EL (cell line): ENCODE measurements at regions not wholly inside any gene's neighbourhood (a gene's known extent, or its start where the extent isn't known, plus 50 kb on each side); places are given as distances from the start of the nearest gene placed in this dataset.
A peak's percentile ranks its signal among the peaks of the same experiment; 100 is the strongest.
"Not testable (repeated sequence)": the region's sequence is repeated elsewhere in the genome, so short reads cannot be mapped to it uniquely, and the experiment has no call there.

Experiments
- DNase-seq: peaks from one replicate; pipeline ENCODE4 v3.0.0-alpha.2; 2016

DNA sequence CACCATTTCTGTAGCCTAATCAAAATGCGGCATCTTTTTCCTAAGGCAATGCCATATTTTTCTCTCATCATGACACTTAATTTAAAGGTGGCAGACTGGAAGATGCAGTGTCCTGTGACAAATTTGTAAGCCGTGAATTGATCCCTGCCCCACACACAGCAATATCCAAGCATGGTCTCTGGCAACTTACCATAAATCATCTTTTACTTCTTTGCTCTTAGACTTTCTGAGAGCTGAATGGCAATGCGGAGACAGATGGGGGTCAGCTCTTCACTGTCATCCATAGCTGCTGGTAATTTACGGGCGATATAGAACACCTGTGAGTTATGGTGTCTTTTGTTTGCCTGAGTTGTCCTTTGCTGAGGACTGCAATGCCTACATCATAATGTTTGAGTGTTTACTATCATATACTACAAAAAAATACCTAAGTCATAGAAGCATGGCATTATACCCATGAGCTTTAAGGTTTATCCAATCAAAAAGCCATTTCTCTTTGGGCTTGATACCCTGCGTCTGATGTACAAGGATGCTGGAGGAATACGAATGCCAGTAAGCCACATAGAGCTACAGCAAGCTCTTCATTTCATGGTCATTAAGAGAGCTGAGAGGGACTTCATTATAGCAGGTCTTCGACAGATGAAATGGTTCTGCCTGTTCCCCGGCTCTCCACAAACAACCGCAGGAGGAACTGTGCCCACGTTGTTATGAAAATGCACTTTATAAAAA, 148.1 kb downstream of the TRIML1 start:
- no peak for DNase-seq

GRCh38 chr4:188289531-188290125, 150.4 kb downstream of the TRIML1 start:
- no peak for DNase-seq

- peak; percentile 18 for DNase-seq
Measured at GRCh38 chr4:188295899-188296298, 156.7 kb downstream of the TRIML1 start.

GRCh38 chr4:188296331-188296730, 157.1 kb downstream of the TRIML1 start:
- no peak for DNase-seq

DNA sequence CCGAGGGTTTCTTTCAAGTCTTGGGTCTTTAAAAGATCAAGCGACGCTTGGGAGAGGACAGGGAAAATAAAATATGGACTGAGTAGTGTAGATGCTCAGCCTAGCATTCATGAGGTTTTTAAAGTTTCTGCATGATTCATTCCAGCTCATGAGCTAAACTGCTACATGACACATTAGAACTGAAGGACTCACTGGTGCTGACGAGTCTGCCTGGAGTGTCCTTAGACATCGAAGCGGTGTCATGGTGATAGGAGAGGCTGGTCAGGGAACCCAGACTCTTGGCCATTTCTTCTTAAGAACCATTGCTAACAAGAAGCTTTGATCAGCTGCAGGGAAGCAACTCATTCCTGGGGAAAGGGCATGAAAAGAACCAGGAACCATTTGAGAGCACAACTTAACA, 158.6 kb downstream of the TRIML1 start:
- peak; percentile 16 for DNase-seq

DNA sequence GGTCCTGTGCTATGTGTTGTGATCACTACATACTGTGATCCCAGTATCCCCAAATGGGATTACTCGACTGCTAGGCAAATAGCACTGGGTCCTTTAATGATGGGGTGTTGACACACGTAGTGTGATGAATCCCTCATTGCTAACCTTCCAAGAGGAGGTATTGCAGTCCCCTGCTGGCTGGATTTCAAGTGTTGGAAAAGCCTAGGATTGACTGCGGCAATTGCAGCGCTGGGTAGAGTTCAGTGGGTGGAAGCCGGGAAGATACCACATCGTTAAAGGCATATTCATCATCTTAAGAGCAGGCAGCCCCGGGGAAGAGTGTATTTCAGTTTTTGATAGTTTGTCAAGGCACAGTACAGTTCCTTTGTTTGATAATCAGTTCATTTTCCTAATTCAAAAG, 159.9 kb downstream of the TRIML1 start:
- no peak for DNase-seq

DNA sequence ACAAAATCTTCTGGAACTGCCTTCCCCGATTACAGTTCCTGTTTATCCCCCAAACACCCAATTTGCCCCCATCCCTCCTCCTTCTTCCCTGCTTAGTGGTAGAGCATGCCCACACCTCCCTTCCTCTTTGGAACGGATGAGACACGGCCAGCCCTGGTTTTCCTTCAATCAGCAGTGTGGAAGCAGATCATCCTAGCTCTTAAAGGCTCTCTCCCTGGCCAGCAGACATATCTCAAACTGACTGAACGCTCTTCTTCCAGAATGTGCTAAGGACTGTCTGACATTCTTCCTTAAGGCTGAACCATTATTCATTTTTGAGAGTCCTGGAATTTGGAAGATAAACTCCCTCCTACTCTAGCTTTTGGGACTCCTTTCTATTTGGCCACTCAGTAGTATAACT, 161.1 kb downstream of the TRIML1 start:
- no peak for DNase-seq

DNA sequence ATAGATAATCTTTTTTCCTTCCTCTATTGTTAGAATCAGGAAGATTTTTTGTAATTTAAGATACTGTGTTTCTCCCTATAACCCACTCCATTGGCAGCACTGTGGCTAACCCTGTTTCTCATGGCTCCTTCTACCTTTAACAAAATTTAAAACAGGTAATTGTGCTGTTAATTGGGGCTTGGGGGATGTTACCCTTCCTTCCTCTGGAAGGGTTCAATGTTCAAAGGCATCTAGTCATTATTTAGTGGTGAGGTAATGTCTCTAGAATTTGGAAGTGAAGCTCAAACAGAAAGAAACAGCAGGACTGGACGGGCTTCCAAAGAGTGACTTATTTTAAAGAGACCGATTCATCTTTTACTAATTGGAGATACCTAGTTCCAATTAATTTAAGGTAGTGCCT, 166.4 kb downstream of the TRIML1 start:
- no peak for DNase-seq

DNA sequence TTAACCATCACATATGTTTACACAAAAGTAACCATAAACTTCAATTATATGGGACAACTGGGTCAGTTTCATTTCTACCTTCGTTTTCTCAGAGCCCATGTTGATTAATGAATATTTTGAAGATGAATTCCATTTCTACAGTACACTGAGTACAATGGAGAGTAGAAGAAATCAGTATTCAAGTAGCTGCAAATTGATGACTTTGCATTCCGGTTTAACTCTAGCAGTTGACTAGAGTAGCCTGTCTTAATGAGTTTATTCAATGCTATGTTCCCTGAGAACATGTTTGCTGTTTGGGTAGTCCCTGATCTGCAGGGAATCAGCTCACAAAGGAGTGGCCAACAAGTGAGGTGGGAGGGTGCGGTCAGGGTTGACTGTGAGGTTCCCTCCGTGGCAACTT, 168.3 kb downstream of the TRIML1 start:
- DNase-seq, result no peak

DNA sequence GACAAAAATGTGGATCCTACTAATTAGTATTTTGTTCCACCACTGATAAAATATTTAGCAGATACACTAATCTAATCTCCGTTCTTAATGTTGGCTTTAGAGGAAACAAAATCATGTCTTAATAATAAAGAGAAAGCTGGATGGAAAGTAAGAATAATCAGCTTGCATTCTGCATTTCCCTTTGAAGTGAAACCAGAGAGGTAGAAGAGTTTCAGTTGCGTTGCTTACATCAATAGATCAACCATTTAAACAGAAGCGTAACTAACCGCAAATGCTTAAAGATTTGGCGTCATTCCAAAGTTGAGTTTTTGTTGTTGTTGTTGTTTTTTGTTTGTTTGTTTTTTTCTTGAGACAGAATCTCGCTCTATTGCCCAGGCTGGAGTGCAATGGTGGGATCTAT, 168.9 kb downstream of the TRIML1 start:
- no peak for DNase-seq

- DNase-seq, result no peak
Measured at GRCh38 chr4:188316391-188316790, 177.2 kb downstream of the TRIML1 start.

- no peak for DNase-seq
Measured at GRCh38 chr4:188328966-188329365, 189.7 kb downstream of the TRIML1 start.

DNA sequence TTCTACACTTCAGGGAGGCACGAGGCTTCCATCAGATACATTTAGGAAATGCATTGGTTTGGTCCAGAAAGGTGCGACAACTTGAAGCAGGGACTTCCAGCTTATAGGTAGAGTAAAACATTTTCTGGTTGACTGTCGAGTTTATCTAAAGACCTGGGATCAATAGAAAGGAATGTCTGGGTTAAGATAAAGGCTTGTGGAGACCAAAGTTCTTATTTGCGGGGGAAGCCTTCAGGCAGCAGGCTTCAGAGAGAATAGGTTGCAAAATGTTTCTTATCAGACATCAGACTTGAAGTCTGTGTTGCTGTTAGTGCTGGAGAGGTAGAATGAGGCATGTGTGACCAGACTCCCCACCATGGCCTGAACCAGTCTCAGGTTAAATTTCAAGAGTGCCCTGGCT, 190.3 kb downstream of the TRIML1 start:
- DNase-seq, result no peak

GRCh38 chr4:188332265-188332664, 193.0 kb downstream of the TRIML1 start:
- no peak for DNase-seq

DNA sequence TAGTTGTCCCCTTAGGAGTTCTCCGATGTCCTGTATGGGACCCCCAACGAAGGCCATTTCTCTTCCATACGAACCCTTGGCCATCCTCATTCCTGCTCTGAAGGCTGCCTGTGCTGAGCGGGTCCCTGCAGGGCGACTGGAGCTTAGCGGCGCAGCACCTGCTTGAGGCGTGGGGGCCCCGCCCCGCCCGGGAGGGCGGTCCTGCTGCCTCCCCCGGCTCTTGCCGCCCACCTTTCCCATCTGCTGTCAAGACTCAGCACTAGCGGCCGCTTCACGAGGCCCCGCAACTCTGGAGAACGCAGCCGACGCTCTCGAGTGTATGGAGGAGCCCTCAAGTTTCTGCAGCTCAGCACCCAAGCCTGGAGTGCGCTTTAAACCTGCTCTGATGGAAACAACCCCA, 197.7 kb downstream of the TRIML1 start:
- DNase-seq, result no peak

- DNase-seq, result no peak
Measured at GRCh38 chr4:188341428-188341827, 202.2 kb downstream of the TRIML1 start.

DNA sequence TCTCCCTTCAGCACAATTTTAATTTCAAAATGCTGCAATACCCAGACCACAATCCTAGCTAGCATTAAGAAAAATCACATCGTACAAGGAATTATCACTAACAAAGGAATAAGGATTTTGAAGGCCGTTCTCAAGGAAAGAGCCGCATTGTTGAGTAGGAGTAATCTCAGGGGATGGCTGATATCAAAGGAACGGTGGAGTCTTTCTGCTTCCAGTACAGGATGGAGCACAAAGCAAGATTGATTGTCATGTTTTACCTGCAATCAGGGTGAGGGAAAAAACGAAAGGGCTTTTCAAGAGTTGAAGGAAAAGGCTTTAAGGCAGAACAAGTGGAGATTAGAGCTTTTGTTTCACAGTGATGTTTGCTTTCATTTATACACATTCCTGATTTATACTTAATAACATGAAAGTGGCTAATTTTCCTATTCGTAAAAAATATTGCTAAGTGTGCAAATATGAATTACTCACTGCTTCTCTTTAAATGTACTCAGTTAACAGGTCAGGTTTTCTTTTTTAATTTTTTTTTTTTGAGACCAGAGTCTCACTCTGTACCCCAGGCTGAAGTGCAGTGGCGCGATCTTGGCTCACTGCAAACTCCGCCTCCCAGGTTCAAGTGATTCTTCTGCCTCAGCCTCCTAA, 207.0 kb downstream of the TRIML1 start:
- DNase-seq, result no peak

GRCh38 chr4:188347339-188347738, 208.1 kb downstream of the TRIML1 start:
- no peak for DNase-seq

- not testable (repeated sequence) for DNase-seq
Measured at GRCh38 chr4:188349569-188349968, 210.3 kb downstream of the TRIML1 start.

DNA sequence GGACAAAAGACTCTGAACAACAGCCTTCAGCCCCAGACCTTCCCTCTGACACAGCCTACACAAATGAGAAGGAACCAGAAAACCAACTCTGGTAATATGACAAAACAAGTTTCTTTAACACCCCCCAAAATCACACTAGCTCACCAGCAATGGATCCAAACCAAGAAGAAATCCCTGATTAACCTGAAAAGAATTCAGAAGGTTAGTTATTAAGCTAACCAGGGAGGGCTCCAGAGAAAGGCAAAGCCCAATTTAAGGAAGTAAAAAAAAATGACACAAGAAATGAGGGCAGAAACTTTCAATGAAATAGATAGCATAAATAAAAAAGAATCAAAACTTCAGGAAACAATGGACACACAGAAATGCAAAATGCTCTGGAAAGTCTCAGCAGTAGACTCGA, 224.0 kb downstream of the TRIML1 start:
- DNase-seq, result no peak

DNA sequence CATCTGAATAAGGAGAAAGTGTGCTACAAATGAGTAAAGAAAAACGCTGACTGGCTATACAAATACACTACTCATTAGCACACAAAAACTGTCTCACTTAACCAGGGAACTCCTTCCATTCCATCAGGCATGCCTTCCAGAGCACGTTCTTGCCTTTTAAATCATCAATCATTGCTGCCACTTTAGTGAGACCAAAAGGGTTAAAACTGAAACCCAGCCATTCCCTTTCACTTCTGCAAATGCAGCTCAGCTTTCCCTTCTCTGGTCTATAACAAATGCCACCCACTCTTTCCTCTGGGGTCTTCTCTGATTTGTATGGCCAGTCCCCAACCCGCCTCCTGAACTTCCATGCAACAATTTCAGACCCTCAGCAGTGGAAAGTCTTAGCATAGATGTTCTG, 231.5 kb downstream of the TRIML1 start:
- no peak for DNase-seq

- DNase-seq, result peak; percentile 27
Measured at GRCh38 chr4:188372058-188372457, 232.8 kb downstream of the TRIML1 start.

DNA sequence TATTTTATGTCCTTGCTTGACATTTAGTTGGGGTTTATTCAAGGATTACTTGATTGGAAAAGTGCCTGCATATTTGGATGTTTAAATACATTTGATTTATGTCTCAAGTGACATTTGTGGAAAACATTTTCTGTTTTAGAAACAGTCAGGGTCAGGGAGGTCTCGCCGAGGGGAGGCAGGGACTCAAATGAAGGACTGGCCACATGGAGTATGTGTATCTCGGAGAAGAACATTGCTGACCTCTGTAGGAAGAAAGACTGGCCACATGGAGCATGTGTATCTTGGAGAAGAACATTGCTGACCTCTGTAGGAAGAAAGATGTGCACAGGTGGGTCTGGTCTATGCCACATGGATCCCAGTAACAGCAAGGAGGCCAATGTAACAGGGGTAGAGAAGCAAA, 233.6 kb downstream of the TRIML1 start:
- no peak for DNase-seq

- no peak for DNase-seq
Measured at GRCh38 chr4:188374871-188375270, 235.6 kb downstream of the TRIML1 start.

- no peak for DNase-seq
Measured at GRCh38 chr4:188377816-188378215, 238.6 kb downstream of the TRIML1 start.
